ENCODE measurements at regions not wholly inside any gene's neighbourhood (a gene's known extent, or its start where the extent isn't known, plus 50 kb on each side); places are given as distances from the start of the nearest gene placed in this dataset.

GRCh38 chr1:58908561-58909560 lies 125.0 kb upstream of the JUN start:
- DNase-seq (ENCODE audit: extremely low read depth in 1 of 2, low read depth in 1 of 2), result no peak

GRCh38 chr1:58909914-58910681 lies 126.3 kb upstream of the JUN start:
- DNase-seq (ENCODE audit: extremely low read depth in 1 of 2, low read depth in 1 of 2), result no peak

GRCh38 chr1:58911841-58912499 lies 128.1 kb upstream of the JUN start:
- no peak for DNase-seq (ENCODE audit: extremely low read depth in 1 of 2, low read depth in 1 of 2)

GRCh38 chr1:58914925-58915324 lies 131.1 kb upstream of the JUN start:
- DNase-seq (ENCODE audit: extremely low read depth in 1 of 2, low read depth in 1 of 2), result no peak

- DNase-seq (ENCODE audit: extremely low read depth in 1 of 2, low read depth in 1 of 2), result no peak
Observed at GRCh38 chr1:58917436-58917835, 133.6 kb upstream of the JUN start.

GRCh38 chr1:58919226-58919958 lies 135.5 kb upstream of the JUN start:
- no peak for DNase-seq (ENCODE audit: extremely low read depth in 1 of 2, low read depth in 1 of 2)

GRCh38 chr1:58919959-58920321 lies 136.1 kb upstream of the JUN start:
- no peak for DNase-seq (ENCODE audit: extremely low read depth in 1 of 2, low read depth in 1 of 2)

GRCh38 chr1:58921342-58921741 lies 137.5 kb upstream of the JUN start:
- no peak for DNase-seq (ENCODE audit: extremely low read depth in 1 of 2, low read depth in 1 of 2)

- no peak for DNase-seq (ENCODE audit: extremely low read depth in 1 of 2, low read depth in 1 of 2)
Observed at GRCh38 chr1:58921751-58922150, 137.9 kb upstream of the JUN start.

- no peak for DNase-seq (ENCODE audit: extremely low read depth in 1 of 2, low read depth in 1 of 2)
Observed at GRCh38 chr1:58922302-58923089, 138.6 kb upstream of the JUN start.

GRCh38 chr1:58923090-58923470 lies 139.2 kb upstream of the JUN start:
- no peak for DNase-seq (ENCODE audit: extremely low read depth in 1 of 2, low read depth in 1 of 2)

GRCh38 chr1:58924016-58924565 lies 140.2 kb upstream of the JUN start:
- DNase-seq (ENCODE audit: extremely low read depth in 1 of 2, low read depth in 1 of 2), result no peak

GRCh38 chr1:58924821-58925220 lies 141.0 kb upstream of the JUN start:
- no peak for DNase-seq (ENCODE audit: extremely low read depth in 1 of 2, low read depth in 1 of 2)

GRCh38 chr1:58925247-58925646 lies 141.4 kb upstream of the JUN start:
- DNase-seq (ENCODE audit: extremely low read depth in 1 of 2, low read depth in 1 of 2), result no peak

GRCh38 chr1:58926152-58926551 lies 142.3 kb upstream of the JUN start:
- DNase-seq (ENCODE audit: extremely low read depth in 1 of 2, low read depth in 1 of 2), result no peak

GRCh38 chr1:58927041-58927721 lies 143.3 kb upstream of the JUN start:
- DNase-seq (ENCODE audit: extremely low read depth in 1 of 2, low read depth in 1 of 2), result no peak

- no peak for DNase-seq (ENCODE audit: extremely low read depth in 1 of 2, low read depth in 1 of 2)
Observed at GRCh38 chr1:58927722-58928085, 143.9 kb upstream of the JUN start.

- DNase-seq (ENCODE audit: extremely low read depth in 1 of 2, low read depth in 1 of 2), result no peak
Observed at GRCh38 chr1:58928514-58928913, 144.7 kb upstream of the JUN start.

GRCh38 chr1:58929671-58930325 lies 146.0 kb upstream of the JUN start:
- DNase-seq (ENCODE audit: extremely low read depth in 1 of 2, low read depth in 1 of 2), result peak in 1 of 2 donors; percentile 58

All from activated CD8-positive, alpha-beta memory T cell treated with anti-CD3 and anti-CD28 coated beads for 1 hour (primary cell).